ENCODE measurements at regions not wholly inside any gene's neighbourhood (a gene's known extent, or its start where the extent isn't known, plus 50 kb on each side); places are given as distances from the start of the nearest gene placed in this dataset.

- TF ChIP-seq CTCF (conservative IDR thresholded peaks at IDR 0.05; ENCODE audit: low read depth, low read length) (no peak), EZH2 (IDR thresholded peaks at IDR 0.05; ENCODE audit: borderline replicate concordance, low read depth, low read length, poor library complexity, severe bottlenecking) (no peak)
Observed at GRCh38 chrX:128804828-128805227, 718.5 kb downstream of the SMARCA1 start.
